ENCODE measurements at regions not wholly inside any gene's neighbourhood (a gene's known extent, or its start where the extent isn't known, plus 50 kb on each side); places are given as distances from the start of the nearest gene placed in this dataset.
A peak's percentile ranks its signal among the peaks of the same experiment; 100 is the strongest.

- DNase-seq (ENCODE audit: low spot score): no peak
Measured at GRCh38 chr12:126772171-126772864, 1494.7 kb upstream of the TMEM132C start.

- DNase-seq (ENCODE audit: low spot score): no peak
Measured at GRCh38 chr12:126773012-126773411, 1494.0 kb upstream of the TMEM132C start.

- DNase-seq (ENCODE audit: low spot score): no peak
Measured at GRCh38 chr12:126773491-126773890, 1493.5 kb upstream of the TMEM132C start.

GRCh38 chr12:126776026-126776655 lies 1490.8 kb upstream of the TMEM132C start:
- no peak for DNase-seq (ENCODE audit: low spot score)

- no peak for DNase-seq (ENCODE audit: low spot score)
Measured at GRCh38 chr12:126780343-126780742, 1486.6 kb upstream of the TMEM132C start.

GRCh38 chr12:126781593-126781992 lies 1485.4 kb upstream of the TMEM132C start:
- no peak for DNase-seq (ENCODE audit: low spot score)

- DNase-seq (ENCODE audit: low spot score): no peak
Measured at GRCh38 chr12:126782083-126782482, 1484.9 kb upstream of the TMEM132C start.

GRCh38 chr12:126784328-126784921 lies 1482.5 kb upstream of the TMEM132C start:
- DNase-seq (ENCODE audit: low spot score): peak; percentile 65

GRCh38 chr12:126789963-126790362 lies 1477.0 kb upstream of the TMEM132C start:
- no peak for DNase-seq (ENCODE audit: low spot score)

- DNase-seq (ENCODE audit: low spot score): no peak
Measured at GRCh38 chr12:126791122-126791521, 1475.8 kb upstream of the TMEM132C start.

GRCh38 chr12:126792411-126792810 lies 1474.6 kb upstream of the TMEM132C start:
- no peak for DNase-seq (ENCODE audit: low spot score)

GRCh38 chr12:126797525-126797924 lies 1469.4 kb upstream of the TMEM132C start:
- DNase-seq (ENCODE audit: low spot score): no peak

- DNase-seq (ENCODE audit: low spot score): no peak
Measured at GRCh38 chr12:126798449-126798848, 1468.5 kb upstream of the TMEM132C start.

GRCh38 chr12:126807312-126807865 lies 1459.6 kb upstream of the TMEM132C start:
- DNase-seq (ENCODE audit: low spot score): peak; percentile 27

GRCh38 chr12:126811391-126811790 lies 1455.6 kb upstream of the TMEM132C start:
- DNase-seq (ENCODE audit: low spot score): no peak

GRCh38 chr12:126819554-126819953 lies 1447.4 kb upstream of the TMEM132C start:
- DNase-seq (ENCODE audit: low spot score): no peak

GRCh38 chr12:126830778-126831680 lies 1435.9 kb upstream of the TMEM132C start:
- no peak for DNase-seq (ENCODE audit: low spot score)

- DNase-seq (ENCODE audit: low spot score): no peak
Measured at GRCh38 chr12:126837697-126838096, 1429.3 kb upstream of the TMEM132C start.

GRCh38 chr12:126843915-126844669 lies 1422.9 kb upstream of the TMEM132C start:
- DNase-seq (ENCODE audit: low spot score): no peak

- no peak for DNase-seq (ENCODE audit: low spot score)
Measured at GRCh38 chr12:126847005-126847629, 1419.9 kb upstream of the TMEM132C start.

GRCh38 chr12:126855768-126856167 lies 1411.2 kb upstream of the TMEM132C start:
- no peak for DNase-seq (ENCODE audit: low spot score)

All from hematopoietic multipotent progenitor cell treated with erythropoietin and hydrocortisone succinate and interleukin-3 and kit ligand, for 17 days (in vitro differentiated cells).